HL-60 (cell line): ENCODE measurements at regions not wholly inside any gene's neighbourhood (a gene's known extent, or its start where the extent isn't known, plus 50 kb on each side); places are given as distances from the start of the nearest gene placed in this dataset.

ENCODE experiments used
- DNase-seq, 2 experiments: peaks; one replicate each; pipeline ENCODE4 v3.0.0-alpha.2; 2010 to 2020; ENCODE audit warnings: low read depth in 1 of 2, low spot score in 1 of 2
- H3K27ac ChIP-seq: fragments of 250-450 bp; sonication (Bioruptor Pico); replicated peaks from 2 replicates; pipeline ENCODE4 v1.5.1; 2020; ENCODE audit warnings: mild to moderate bottlenecking, moderate library complexity
- H3K27me3 ChIP-seq: fragments of 250-450 bp; sonication (Bioruptor Pico); 2 replicates; pipeline ENCODE4 v1.5.1; 2021; ENCODE audit warnings: mild to moderate bottlenecking, moderate library complexity; ENCODE audit not compliant: insufficient read depth, poor library complexity, severe bottlenecking
- H3K4me3 ChIP-seq: replicated peaks from 2 replicates; pipeline ENCODE4 v1.5.1; 2011; ENCODE audit warnings: mild to moderate bottlenecking, control low read depth, low read length; ENCODE audit not compliant: insufficient read depth
- GABPA ChIP-seq: IDR thresholded peaks from 2 replicates; pipeline ENCODE4 v1.6.1; 2012; ENCODE audit warnings: low read depth
- POLR2AphosphoS5 ChIP-seq: IDR thresholded peaks from 2 replicates; pipeline ENCODE4 v1.6.1; 2012; ENCODE audit warnings: low read depth
- SPI1 ChIP-seq: IDR thresholded peaks from 2 replicates; pipeline ENCODE4 v1.6.1; 2012; ENCODE audit warnings: low read depth, mild to moderate bottlenecking, borderline replicate concordance
- TF ChIP-seq, protein P1 (sequence below): IDR thresholded peaks from one replicate; pipeline ENCODE4 v1.5.1; 2011; ENCODE audit warnings: low read length, control low read depth, inconsistent platforms; ENCODE audit not compliant: insufficient read depth
- TF ChIP-seq, protein P2 (sequence below): IDR thresholded peaks from 2 replicates; pipeline ENCODE4 v1.6.1; 2012; ENCODE audit warnings: low read depth; ENCODE audit not compliant: insufficient replicate concordance

- DNase-seq = no peak
- Histone ChIP-seq H3K27me3 (no peaks in the 10 kb centered on the region), H3K4me3 (no peak overlapping the region), H3K27ac (no peak overlapping the region)
- TF ChIP-seq SPI1 (no peak), GABPA (no peak), POLR2AphosphoS5 (no peak)
- TF ChIP-seq, protein P1, sequence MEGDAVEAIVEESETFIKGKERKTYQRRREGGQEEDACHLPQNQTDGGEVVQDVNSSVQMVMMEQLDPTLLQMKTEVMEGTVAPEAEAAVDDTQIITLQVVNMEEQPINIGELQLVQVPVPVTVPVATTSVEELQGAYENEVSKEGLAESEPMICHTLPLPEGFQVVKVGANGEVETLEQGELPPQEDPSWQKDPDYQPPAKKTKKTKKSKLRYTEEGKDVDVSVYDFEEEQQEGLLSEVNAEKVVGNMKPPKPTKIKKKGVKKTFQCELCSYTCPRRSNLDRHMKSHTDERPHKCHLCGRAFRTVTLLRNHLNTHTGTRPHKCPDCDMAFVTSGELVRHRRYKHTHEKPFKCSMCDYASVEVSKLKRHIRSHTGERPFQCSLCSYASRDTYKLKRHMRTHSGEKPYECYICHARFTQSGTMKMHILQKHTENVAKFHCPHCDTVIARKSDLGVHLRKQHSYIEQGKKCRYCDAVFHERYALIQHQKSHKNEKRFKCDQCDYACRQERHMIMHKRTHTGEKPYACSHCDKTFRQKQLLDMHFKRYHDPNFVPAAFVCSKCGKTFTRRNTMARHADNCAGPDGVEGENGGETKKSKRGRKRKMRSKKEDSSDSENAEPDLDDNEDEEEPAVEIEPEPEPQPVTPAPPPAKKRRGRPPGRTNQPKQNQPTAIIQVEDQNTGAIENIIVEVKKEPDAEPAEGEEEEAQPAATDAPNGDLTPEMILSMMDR = no peak
- TF ChIP-seq, protein P2, sequence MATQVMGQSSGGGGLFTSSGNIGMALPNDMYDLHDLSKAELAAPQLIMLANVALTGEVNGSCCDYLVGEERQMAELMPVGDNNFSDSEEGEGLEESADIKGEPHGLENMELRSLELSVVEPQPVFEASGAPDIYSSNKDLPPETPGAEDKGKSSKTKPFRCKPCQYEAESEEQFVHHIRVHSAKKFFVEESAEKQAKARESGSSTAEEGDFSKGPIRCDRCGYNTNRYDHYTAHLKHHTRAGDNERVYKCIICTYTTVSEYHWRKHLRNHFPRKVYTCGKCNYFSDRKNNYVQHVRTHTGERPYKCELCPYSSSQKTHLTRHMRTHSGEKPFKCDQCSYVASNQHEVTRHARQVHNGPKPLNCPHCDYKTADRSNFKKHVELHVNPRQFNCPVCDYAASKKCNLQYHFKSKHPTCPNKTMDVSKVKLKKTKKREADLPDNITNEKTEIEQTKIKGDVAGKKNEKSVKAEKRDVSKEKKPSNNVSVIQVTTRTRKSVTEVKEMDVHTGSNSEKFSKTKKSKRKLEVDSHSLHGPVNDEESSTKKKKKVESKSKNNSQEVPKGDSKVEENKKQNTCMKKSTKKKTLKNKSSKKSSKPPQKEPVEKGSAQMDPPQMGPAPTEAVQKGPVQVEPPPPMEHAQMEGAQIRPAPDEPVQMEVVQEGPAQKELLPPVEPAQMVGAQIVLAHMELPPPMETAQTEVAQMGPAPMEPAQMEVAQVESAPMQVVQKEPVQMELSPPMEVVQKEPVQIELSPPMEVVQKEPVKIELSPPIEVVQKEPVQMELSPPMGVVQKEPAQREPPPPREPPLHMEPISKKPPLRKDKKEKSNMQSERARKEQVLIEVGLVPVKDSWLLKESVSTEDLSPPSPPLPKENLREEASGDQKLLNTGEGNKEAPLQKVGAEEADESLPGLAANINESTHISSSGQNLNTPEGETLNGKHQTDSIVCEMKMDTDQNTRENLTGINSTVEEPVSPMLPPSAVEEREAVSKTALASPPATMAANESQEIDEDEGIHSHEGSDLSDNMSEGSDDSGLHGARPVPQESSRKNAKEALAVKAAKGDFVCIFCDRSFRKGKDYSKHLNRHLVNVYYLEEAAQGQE = no peak
Observed at GRCh38 chr5:179484201-179484600, 66.2 kb upstream of the RUFY1 start.

DNA sequence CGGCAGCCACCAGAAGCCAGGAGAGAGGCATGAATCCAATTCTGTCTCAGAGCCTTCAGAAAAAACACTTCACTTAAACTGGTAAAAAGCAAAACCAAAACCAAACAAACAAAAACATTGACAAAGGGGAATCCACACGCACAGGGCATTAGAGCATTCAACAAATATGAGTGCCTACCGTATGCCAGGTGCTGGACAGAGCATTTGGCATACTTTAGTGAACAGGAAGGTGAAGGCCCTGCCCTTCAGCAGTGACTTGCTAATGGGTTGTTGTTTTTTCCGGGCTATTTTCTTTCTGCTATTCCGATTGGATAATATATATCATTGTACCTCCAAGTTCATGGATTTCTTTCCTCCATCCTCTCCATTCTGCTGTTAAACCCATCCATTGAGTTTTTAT, 71.7 kb upstream of the RUFY1 start:
- TF ChIP-seq POLR2AphosphoS5 (no peak), SPI1 (no peak), GABPA (no peak)
- TF ChIP-seq, protein P2 = no peak
- TF ChIP-seq, protein P1 = no peak
- H3K27me3 ChIP-seq = no peaks in the 10 kb centered on the region

DNA sequence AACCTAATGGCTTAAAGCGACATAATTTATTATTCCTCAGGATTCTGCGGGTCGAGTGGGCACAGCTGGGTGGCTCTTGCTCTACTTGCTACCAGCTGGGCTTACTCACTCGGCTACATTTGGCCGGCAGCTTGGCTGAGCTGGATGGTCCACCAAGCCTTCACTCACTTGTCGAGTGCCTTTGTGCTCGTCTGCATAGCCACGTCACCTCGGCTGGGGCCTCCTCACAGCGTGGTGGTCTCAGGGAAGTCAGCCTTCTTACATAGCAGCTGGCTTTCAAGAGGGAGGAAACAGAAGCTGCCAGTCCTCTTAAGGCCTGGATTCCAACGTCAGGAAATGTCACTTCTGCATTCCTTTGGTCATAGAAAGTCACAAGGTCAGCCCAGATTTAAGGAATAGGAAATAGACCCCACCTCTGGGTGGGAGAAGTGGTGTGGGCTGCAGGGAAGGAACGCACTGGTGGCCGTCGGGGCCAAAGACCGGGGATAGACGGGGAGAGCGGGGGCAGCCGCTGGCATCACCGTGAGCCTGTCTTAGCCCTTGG, 75.1 kb upstream of the RUFY1 start:
- TF ChIP-seq SPI1 (no peak), GABPA (no peak), POLR2AphosphoS5 (no peak)
- TF ChIP-seq, protein P1 = no peak
- TF ChIP-seq, protein P2 = no peak
- Histone ChIP-seq H3K4me3 (no peak overlapping the region), H3K27ac (no peak overlapping the region), H3K27me3 (no peaks in the 10 kb centered on the region)
- DNase-seq = no peak

More for the DNA sequence above, 71.7 kb upstream of the RUFY1 start:
- H3K4me3 ChIP-seq = no peak overlapping the region
- no peak overlapping the region for H3K27ac ChIP-seq
- no peak for DNase-seq
